ENCODE measurements at regions not wholly inside any gene's neighbourhood (a gene's known extent, or its start where the extent isn't known, plus 50 kb on each side); places are given as distances from the start of the nearest gene placed in this dataset.

DNA sequence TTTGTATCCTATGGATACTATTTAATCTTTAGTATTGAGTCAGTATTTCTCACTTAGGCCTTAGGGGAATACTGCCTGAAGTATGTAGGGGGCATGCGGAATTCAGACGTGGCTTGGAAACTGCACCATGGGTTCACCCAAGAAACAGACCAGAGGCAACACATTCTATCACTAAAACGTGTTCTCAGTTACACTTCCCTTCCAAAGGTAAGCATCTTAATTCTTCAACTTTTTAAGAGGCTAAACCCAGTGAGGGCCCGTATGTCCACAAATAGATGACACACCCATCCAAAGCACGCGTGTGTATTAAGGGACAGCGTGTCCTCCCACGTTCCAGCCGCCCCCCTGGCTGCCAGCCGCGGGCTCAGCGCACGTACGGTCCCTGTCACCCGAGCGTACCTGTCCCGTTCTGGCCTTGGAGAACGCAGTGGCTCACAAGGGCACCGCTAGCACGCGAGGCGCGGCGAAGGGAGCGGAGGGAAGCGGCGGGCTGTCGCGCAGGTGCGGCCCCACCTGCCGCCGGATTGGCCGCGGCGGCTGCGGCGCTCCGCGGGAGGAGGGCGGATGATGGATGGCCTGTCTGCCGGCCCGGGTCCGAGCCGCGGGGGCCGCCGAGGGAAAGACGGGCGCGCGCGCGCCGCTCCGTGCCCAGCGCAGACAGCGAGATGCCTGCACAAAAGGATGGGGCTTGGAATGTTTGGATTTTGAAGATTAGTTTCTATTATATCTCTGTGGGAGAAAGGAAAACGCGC is 1003.9 kb upstream of the NR2F2 start:
- peaks cover 6% of the 10 kb centered on the region for H3K4me1 Mint-ChIP-seq (ENCODE audit: low read depth)
- H3K4me3 Mint-ChIP-seq = no peak overlapping the region
- H3K9me3 Mint-ChIP-seq = no peaks in the 10 kb centered on the region
- peaks cover 53% of the 10 kb centered on the region for H3K27me3 Mint-ChIP-seq
- no peaks in the 10 kb centered on the region for H3K36me3 Mint-ChIP-seq (ENCODE audit: low read depth)
- no peak for DNase-seq
- H3K27ac Mint-ChIP-seq = no peak overlapping the region

- no peaks in the 10 kb centered on the region for H3K9me3 Mint-ChIP-seq
- DNase-seq = no peak
- no peak overlapping the region for H3K27ac Mint-ChIP-seq
- H3K4me3 Mint-ChIP-seq = no peak overlapping the region
- no peaks in the 10 kb centered on the region for H3K36me3 Mint-ChIP-seq (ENCODE audit: low read depth)
- peaks cover 6% of the 10 kb centered on the region for H3K4me1 Mint-ChIP-seq (ENCODE audit: low read depth)
- peaks cover 48% of the 10 kb centered on the region for H3K27me3 Mint-ChIP-seq
Measured at GRCh38 chr15:95327183-95327525, 1003.3 kb upstream of the NR2F2 start.

DNA sequence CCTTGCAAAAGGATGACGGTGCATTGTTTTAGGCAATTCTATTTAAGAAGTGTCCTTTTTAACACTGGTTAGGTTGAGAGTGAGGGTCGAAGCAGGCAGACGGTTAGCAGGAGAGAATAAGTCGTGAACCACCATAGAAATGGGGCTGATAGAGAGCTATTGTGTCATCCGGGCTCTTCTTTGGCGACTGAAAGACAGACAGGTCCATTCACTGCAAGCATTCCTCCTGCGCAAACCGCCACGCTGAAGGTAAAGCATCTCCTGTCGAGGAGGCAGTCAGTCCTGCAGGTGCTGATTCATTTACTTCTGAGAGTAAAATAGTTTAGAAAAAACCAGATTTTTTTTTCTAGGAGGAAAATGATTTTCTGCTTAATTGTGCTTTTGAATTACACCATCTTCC is 1002.8 kb upstream of the NR2F2 start:
- Mint-ChIP-seq H3K27ac (no peak overlapping the region), H3K4me3 (no peak overlapping the region), H3K27me3 (peaks cover 46% of the 10 kb centered on the region), H3K9me3 (no peaks in the 10 kb centered on the region), H3K4me1 (ENCODE audit: low read depth) (peaks cover 6% of the 10 kb centered on the region), H3K36me3 (ENCODE audit: low read depth) (no peaks in the 10 kb centered on the region)
- no peak for DNase-seq

DNA sequence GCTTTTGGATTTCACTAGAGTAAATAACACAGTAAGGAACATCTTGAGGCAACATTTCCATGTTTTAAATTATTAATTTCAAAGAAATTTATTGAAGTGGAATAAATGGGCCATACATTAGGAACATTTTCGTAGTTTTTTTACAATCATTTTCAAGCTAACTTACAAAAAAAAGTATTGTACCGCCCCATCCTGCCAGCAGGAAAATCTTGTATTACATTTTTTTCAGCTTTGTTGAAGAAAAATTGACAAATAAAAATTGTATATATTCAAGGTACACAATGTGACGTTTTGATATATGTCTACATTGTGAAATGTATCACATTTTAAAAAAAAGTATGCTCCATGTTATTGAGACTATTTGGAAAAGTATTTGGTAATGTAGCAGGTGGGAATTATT is 1001.9 kb upstream of the NR2F2 start:
- Mint-ChIP-seq H3K4me1 (ENCODE audit: low read depth) (peaks cover 6% of the 10 kb centered on the region), H3K27ac (no peak overlapping the region), H3K4me3 (no peak overlapping the region), H3K36me3 (ENCODE audit: low read depth) (no peaks in the 10 kb centered on the region), H3K27me3 (peaks cover 44% of the 10 kb centered on the region), H3K9me3 (no peaks in the 10 kb centered on the region)
- DNase-seq = no peak

DNA sequence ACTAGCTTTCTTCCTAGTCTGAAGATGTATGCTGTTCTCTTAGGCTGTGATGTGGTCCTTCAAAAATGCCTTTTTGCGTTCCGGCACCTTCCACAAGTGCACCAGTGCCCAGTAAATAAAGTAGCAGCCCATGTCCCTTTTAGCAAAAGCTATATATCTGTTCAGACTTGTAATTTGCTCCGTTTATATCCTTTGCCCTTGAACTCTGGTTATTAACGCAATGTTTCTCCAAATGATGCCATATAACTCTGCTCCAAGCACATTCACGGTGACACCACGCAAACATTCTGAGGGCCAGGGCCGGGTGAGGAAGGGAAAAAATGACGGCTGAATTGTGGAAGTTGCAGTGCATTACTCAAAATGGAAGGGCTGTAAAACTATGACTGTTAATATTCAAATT is 1001.1 kb upstream of the NR2F2 start:
- H3K4me1 Mint-ChIP-seq (ENCODE audit: low read depth) = peaks cover 6% of the 10 kb centered on the region
- H3K27me3 Mint-ChIP-seq = peaks cover 40% of the 10 kb centered on the region
- H3K4me3 Mint-ChIP-seq = no peak overlapping the region
- DNase-seq = no peak
- H3K9me3 Mint-ChIP-seq = no peaks in the 10 kb centered on the region
- H3K27ac Mint-ChIP-seq = no peak overlapping the region
- H3K36me3 Mint-ChIP-seq (ENCODE audit: low read depth) = no peaks in the 10 kb centered on the region

GRCh38 chr15:95341686-95342085 is 988.8 kb upstream of the NR2F2 start:
- no peaks in the 10 kb centered on the region for H3K36me3 Mint-ChIP-seq (ENCODE audit: low read depth)
- peaks cover 19% of the 10 kb centered on the region for H3K27me3 Mint-ChIP-seq
- no peaks in the 10 kb centered on the region for H3K4me1 Mint-ChIP-seq (ENCODE audit: low read depth)
- H3K4me3 Mint-ChIP-seq = no peak overlapping the region
- H3K9me3 Mint-ChIP-seq = no peaks in the 10 kb centered on the region
- DNase-seq = no peak
- H3K27ac Mint-ChIP-seq = no peak overlapping the region

GRCh38 chr15:95345867-95346266 is 984.6 kb upstream of the NR2F2 start:
- Mint-ChIP-seq H3K27ac (no peak overlapping the region), H3K27me3 (peaks cover 13% of the 10 kb centered on the region), H3K4me1 (ENCODE audit: low read depth) (no peaks in the 10 kb centered on the region), H3K4me3 (no peak overlapping the region), H3K9me3 (no peaks in the 10 kb centered on the region), H3K36me3 (ENCODE audit: low read depth) (no peaks in the 10 kb centered on the region)
- no peak for DNase-seq

DNA sequence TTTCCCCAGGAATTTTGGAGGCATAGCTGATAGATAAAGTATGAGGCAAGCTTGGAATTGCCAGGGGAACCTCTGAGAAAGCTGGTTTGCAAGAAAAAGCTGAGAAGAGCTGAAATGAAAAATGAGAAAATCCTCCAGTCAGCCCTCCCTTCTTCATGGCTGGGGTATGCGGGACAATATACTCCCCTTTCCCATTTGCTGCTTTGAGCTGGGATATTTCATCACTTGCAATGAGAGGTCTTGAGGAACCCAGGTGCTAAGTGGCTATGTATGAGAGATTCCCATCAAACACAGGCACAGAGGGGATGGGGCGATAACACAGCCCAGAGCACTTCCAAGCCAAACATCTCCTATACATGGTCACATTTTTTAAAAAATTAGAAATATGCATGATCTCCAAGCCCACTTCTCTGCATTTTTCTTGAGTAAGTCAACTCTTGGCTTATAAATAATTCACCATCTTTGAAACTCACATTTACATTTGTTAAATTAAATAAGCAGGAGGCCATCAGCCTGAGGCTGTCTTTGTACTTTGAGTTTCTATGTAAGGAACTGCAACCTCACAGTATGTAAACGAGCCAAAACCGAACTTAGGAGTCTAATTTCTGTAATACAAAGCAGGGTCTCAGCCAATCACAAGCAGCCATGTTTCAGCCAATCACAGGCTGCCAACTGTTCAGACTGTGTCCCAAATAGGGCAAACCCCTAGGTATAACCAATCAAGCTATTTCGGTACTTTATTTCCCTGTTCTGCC is 983.6 kb upstream of the NR2F2 start:
- Mint-ChIP-seq H3K27ac (no peak overlapping the region), H3K27me3 (peaks cover 10% of the 10 kb centered on the region), H3K4me3 (no peak overlapping the region), H3K4me1 (ENCODE audit: low read depth) (no peaks in the 10 kb centered on the region), H3K9me3 (no peaks in the 10 kb centered on the region), H3K36me3 (ENCODE audit: low read depth) (no peaks in the 10 kb centered on the region)
- DNase-seq = no peak

DNA sequence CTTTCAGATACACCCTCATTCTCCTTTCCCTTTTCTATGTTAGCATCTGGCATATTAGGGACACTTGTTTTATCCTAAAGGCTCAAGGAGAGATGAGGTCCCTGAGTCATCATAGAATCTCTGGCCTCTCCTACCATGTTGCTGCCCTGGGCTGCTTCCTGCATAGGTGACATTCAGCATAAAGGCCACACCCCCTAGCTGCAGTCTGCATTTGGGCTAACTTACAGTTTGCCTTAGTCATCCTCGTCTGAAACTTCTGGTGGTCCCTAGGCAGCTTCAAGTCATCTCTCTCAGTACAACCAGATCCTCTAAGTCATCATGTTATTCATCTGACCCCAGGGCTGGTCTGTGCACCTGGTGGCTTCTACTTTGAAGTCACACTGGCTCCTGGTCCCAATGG is 982.7 kb upstream of the NR2F2 start:
- no peaks in the 10 kb centered on the region for H3K36me3 Mint-ChIP-seq (ENCODE audit: low read depth)
- H3K9me3 Mint-ChIP-seq = no peaks in the 10 kb centered on the region
- H3K4me3 Mint-ChIP-seq = no peak overlapping the region
- peaks cover 12% of the 10 kb centered on the region for H3K27me3 Mint-ChIP-seq
- no peak overlapping the region for H3K27ac Mint-ChIP-seq
- H3K4me1 Mint-ChIP-seq (ENCODE audit: low read depth) = no peaks in the 10 kb centered on the region
- DNase-seq = no peak

GRCh38 chr15:95350908-95351307 is 979.6 kb upstream of the NR2F2 start:
- H3K27me3 Mint-ChIP-seq = peaks cover 8% of the 10 kb centered on the region
- H3K27ac Mint-ChIP-seq = no peak overlapping the region
- H3K36me3 Mint-ChIP-seq (ENCODE audit: low read depth) = no peaks in the 10 kb centered on the region
- no peaks in the 10 kb centered on the region for H3K9me3 Mint-ChIP-seq
- no peaks in the 10 kb centered on the region for H3K4me1 Mint-ChIP-seq (ENCODE audit: low read depth)
- DNase-seq = no peak
- no peak overlapping the region for H3K4me3 Mint-ChIP-seq

DNA sequence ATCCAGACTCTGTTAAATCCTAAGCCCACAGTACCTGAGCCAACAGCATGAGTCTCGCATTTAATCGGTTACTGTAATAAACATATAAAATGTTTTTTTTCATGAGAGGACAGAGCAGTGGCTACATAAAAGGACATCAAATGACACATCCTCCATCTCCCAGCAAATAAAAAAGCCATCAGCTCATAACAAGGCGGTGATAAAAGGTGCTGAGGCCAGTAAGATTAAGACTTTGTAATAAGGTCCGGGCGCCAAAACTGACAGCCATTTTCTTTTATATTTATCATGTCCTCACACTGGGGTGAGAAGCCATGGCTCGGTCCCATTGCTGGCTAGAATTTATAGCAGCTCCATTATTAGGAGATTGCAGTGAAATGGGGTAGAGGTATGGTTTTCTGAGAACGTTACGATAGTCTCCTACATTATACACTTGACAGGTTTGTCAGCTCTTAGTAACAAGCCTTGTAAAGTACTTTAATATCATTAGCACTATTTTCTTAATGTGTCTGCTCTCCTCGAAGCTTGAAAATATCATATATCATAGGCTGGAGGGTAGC is 977.8 kb upstream of the NR2F2 start:
- Mint-ChIP-seq H3K36me3 (ENCODE audit: low read depth) (no peaks in the 10 kb centered on the region), H3K27ac (no peak overlapping the region), H3K27me3 (peaks cover 16% of the 10 kb centered on the region), H3K4me3 (no peak overlapping the region), H3K4me1 (ENCODE audit: low read depth) (no peaks in the 10 kb centered on the region), H3K9me3 (no peaks in the 10 kb centered on the region)
- DNase-seq = no peak

- Mint-ChIP-seq H3K4me1 (ENCODE audit: low read depth) (no peaks in the 10 kb centered on the region), H3K27ac (no peak overlapping the region), H3K4me3 (no peak overlapping the region), H3K9me3 (no peaks in the 10 kb centered on the region), H3K36me3 (ENCODE audit: low read depth) (no peaks in the 10 kb centered on the region), H3K27me3 (peaks cover 16% of the 10 kb centered on the region)
- DNase-seq = no peak
Measured at GRCh38 chr15:95353512-95353911, 977.0 kb upstream of the NR2F2 start.

DNA sequence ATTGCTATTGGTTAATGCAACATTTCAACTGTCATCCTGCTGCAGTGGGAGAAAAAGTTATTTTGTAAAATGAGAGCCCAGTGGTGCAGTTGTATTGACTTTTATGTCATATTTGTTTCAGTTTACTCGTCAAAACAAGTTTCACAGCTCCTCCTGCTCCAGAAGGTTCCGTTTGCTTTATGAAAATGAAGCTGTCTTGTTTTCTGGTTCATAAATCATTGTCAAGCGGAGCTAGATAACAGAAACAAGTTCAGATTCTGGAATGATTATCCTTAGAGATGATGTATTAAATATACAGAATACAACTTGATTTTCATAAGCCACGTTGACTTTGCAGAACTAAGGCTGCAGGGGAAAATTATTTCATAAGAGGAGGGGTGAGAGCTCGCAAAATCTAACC is 970.5 kb upstream of the NR2F2 start:
- no peak for DNase-seq
- Mint-ChIP-seq H3K36me3 (ENCODE audit: low read depth) (no peaks in the 10 kb centered on the region), H3K27me3 (peaks cover 20% of the 10 kb centered on the region), H3K4me1 (ENCODE audit: low read depth) (no peaks in the 10 kb centered on the region), H3K4me3 (no peak overlapping the region), H3K9me3 (peaks cover 15% of the 10 kb centered on the region), H3K27ac (no peak overlapping the region)

DNA sequence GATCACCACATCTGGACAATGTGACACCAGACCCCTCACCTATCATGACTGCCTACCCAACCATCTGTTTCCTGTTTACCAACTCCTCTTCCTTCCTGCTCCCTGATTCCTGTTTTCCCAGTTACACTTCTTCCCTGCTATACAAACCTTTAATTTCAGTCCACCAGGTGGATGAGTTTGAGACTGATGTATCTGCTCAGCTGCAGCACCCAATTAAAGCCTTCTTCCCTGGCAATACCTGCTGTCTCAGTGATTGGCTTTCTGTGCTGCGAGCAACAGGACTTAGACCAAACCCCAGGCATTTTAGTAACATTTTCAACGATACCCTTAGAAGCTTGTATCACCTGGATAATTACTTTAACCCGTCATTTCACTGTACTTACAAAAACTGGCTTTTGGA is 968.2 kb upstream of the NR2F2 start:
- no peak for DNase-seq
- peaks cover 18% of the 10 kb centered on the region for H3K27me3 Mint-ChIP-seq
- no peaks in the 10 kb centered on the region for H3K36me3 Mint-ChIP-seq (ENCODE audit: low read depth)
- H3K27ac Mint-ChIP-seq = no peak overlapping the region
- H3K4me3 Mint-ChIP-seq = no peak overlapping the region
- no peaks in the 10 kb centered on the region for H3K4me1 Mint-ChIP-seq (ENCODE audit: low read depth)
- H3K9me3 Mint-ChIP-seq = peaks cover 15% of the 10 kb centered on the region

GRCh38 chr15:95363646-95364045 is 966.9 kb upstream of the NR2F2 start:
- peaks cover 15% of the 10 kb centered on the region for H3K9me3 Mint-ChIP-seq
- DNase-seq = no peak
- H3K4me3 Mint-ChIP-seq = no peak overlapping the region
- no peaks in the 10 kb centered on the region for H3K4me1 Mint-ChIP-seq (ENCODE audit: low read depth)
- H3K27me3 Mint-ChIP-seq = peaks cover 22% of the 10 kb centered on the region
- no peaks in the 10 kb centered on the region for H3K36me3 Mint-ChIP-seq (ENCODE audit: low read depth)
- no peak overlapping the region for H3K27ac Mint-ChIP-seq
